ENCODE measurements at regions not wholly inside any gene's neighbourhood (a gene's known extent, or its start where the extent isn't known, plus 50 kb on each side); places are given as distances from the start of the nearest gene placed in this dataset.

- TF ChIP-seq CTCF (IDR thresholded peaks at IDR 0.05) (no peak), POLR2AphosphoS5 (IDR thresholded peaks at IDR 0.05) (no peak), POLR2A (IDR thresholded peaks at IDR 0.05) (no peak)
Observed at GRCh38 chr16:63578791-63579190, 1542.6 kb upstream of the CDH8 start.

Measured in stomach (tissue), 4 donors.